ENCODE measurements at regions not wholly inside any gene's neighbourhood (a gene's known extent, or its start where the extent isn't known, plus 50 kb on each side); places are given as distances from the start of the nearest gene placed in this dataset.

DNA sequence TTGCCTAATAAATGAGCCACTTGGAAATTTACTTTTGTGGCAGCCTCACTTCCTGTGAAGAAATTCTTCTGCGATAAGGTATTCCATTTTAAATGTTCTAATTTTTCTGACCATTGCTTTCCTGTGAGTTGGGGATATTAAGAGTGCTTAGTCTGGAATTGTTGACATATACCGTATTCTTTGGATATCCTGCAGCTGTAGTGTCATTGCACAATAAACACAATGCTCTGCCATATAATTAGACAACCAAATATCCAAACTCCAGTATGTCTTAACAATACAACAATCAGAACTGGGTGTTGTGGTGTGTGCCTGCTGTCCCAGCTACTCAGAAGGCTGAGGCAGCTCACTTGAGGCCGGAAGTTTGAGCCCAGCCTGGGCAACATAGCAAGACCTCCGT lies 99.4 kb downstream of the LUZP4 start:
- TF ChIP-seq, protein P1, sequence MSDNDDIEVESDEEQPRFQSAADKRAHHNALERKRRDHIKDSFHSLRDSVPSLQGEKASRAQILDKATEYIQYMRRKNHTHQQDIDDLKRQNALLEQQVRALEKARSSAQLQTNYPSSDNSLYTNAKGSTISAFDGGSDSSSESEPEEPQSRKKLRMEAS (CRISPR knock-in tag; IDR thresholded peaks at IDR 0.05): no peak
- TF ChIP-seq ATF2 (CRISPR knock-in tag; IDR thresholded peaks at IDR 0.05; ENCODE audit: borderline replicate concordance, low read depth) (no peak), ZNF138 (CRISPR knock-in tag; conservative IDR thresholded peaks at IDR 0.05) (no peak), FOXK1 (CRISPR knock-in tag; IDR thresholded peaks at IDR 0.05) (no peak), USF2 (CRISPR knock-in tag; IDR thresholded peaks at IDR 0.05) (no peak), CTCF (IDR thresholded peaks at IDR 0.05) (no peak), ESRRA (CRISPR knock-in tag; IDR thresholded peaks at IDR 0.05; ENCODE audit: borderline replicate concordance) (no peak), FOXP1 (CRISPR knock-in tag; IDR thresholded peaks at IDR 0.05; ENCODE audit: borderline replicate concordance) (no peak)

Measured in WTC11 (cell line).